ENCODE measurements at regions not wholly inside any gene's neighbourhood (a gene's known extent, or its start where the extent isn't known, plus 50 kb on each side); places are given as distances from the start of the nearest gene placed in this dataset.
A peak's percentile ranks its signal among the peaks of the same experiment; 100 is the strongest.

DNA sequence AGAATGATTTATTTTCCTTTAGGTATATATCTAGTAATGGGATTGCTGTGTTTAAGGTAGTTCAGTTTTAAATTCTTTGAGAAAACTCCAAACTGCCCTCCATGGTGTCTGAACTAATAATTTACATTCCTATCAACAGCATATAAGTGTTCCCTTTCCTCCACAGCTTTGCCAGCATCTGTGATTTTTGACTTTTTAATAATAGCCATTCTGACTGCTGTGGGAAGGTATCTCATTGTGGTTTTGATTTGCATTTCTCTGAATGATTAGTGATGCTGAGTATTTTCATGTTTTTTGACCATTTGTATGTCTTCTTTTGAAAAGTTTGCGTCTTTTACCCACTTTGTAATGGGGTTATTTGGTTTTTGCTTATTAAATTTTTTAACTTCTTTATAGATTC lies 571.6 kb upstream of the CCDC54 start:
- H3K4me1 ChIP-seq (ENCODE audit: control insufficient read depth, insufficient read depth, low read length) = peaks cover 8% of the 10 kb centered on the region
- no peak overlapping the region for H3K4me3 ChIP-seq (ENCODE audit: low read length)
- no peak overlapping the region for H3K9ac ChIP-seq (ENCODE audit: low read depth, low read length)
- no peak overlapping the region for H3K4me2 ChIP-seq (ENCODE audit: low read length)
- no peaks in the 10 kb centered on the region for H3K9me3 ChIP-seq (replicated peaks; ENCODE audit: low read length)
- H3K27me3 ChIP-seq (ENCODE audit: control insufficient read depth, insufficient read depth, low read length) = no peaks in the 10 kb centered on the region
- no peaks in the 10 kb centered on the region for H3K36me3 ChIP-seq (ENCODE audit: insufficient read depth, low read length)

DNA sequence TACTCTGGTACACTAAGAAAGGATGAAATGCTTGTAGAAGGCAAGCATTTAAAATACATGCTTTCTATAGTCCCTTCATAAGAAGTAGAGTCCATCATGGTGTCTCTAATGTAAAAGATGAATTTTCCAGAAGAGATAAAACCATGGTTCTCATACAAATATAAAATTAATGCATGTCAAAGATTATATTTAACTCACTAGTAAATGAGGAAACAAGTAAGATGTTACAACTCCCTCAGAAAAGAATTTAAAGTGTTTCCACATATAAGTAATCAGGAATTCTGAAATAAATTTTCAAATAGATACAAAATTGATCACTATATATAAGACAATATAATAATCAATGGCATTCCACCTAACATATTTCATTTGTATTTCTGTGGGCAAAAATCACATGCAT lies 570.3 kb upstream of the CCDC54 start:
- Histone ChIP-seq H3K4me2 (ENCODE audit: low read length) (no peak overlapping the region), H3K36me3 (ENCODE audit: insufficient read depth, low read length) (no peaks in the 10 kb centered on the region), H3K9me3 (replicated peaks; ENCODE audit: low read length) (no peaks in the 10 kb centered on the region), H3K4me3 (ENCODE audit: low read length) (no peak overlapping the region), H3K4me1 (ENCODE audit: control insufficient read depth, insufficient read depth, low read length) (peaks cover 21% of the 10 kb centered on the region), H3K9ac (ENCODE audit: low read depth, low read length) (no peak overlapping the region), H3K27me3 (ENCODE audit: control insufficient read depth, insufficient read depth, low read length) (no peaks in the 10 kb centered on the region)

DNA sequence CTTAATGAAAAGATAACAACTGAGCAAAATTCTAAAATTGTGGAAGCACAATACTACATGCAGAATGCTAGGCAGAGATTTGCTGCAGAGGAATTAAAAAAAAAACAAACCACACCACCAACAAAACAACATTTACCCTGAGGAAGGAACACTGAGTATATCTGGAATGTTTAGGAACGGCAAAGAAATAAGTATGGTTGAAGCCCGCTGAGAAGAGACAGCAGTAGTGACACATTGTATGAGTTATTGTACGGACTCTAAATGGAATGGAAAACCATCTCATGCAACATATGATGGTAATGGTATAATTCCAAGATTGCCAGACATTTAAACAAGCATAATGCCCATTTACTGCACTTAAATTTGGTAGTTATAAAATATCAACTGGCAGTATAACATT lies 568.2 kb upstream of the CCDC54 start:
- Histone ChIP-seq H3K4me2 (ENCODE audit: low read length) (no peak overlapping the region), H3K36me3 (ENCODE audit: insufficient read depth, low read length) (no peaks in the 10 kb centered on the region), H3K27me3 (ENCODE audit: control insufficient read depth, insufficient read depth, low read length) (no peaks in the 10 kb centered on the region), H3K4me3 (ENCODE audit: low read length) (no peak overlapping the region), H3K9me3 (replicated peaks; ENCODE audit: low read length) (no peaks in the 10 kb centered on the region), H3K9ac (ENCODE audit: low read depth, low read length) (no peak overlapping the region), H3K4me1 (ENCODE audit: control insufficient read depth, insufficient read depth, low read length) (peaks cover 27% of the 10 kb centered on the region)

DNA sequence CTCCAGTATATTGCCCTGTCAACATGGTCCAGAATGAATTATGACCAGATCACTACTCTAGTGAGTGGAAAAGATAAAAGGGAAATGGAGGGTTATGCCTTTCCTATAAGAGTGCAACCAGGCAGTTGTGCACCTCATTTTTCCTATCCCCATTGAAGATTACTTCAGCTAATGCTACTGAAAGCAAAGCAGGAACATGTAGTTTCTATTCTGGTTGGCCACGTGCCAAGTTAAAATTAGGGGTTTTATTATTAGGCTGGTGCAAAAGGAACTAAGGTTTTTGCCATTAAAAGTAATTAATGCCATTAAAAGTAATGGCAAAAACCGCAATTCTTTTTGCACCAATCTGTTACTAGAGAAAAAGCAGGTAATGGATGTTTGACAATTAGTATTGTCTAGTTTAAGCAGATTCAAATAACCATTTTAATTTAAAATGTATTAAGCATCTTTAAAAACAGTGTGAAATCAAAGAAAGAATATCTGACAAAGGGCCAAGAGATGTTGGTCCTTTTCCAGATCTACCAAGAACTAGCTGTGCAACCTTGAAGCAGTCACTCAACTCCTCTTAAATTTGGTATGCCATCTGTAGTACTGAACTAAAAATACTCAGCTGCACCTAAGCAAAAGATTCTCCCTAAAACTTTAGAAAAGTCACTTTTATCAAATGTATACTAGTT lies 567.5 kb upstream of the CCDC54 start:
- Histone ChIP-seq H3K4me3 (ENCODE audit: low read length) (no peak overlapping the region), H3K4me1 (ENCODE audit: control insufficient read depth, insufficient read depth, low read length) (peaks cover 34% of the 10 kb centered on the region), H3K36me3 (ENCODE audit: insufficient read depth, low read length) (no peaks in the 10 kb centered on the region), H3K27me3 (ENCODE audit: control insufficient read depth, insufficient read depth, low read length) (no peaks in the 10 kb centered on the region), H3K9me3 (replicated peaks; ENCODE audit: low read length) (no peaks in the 10 kb centered on the region), H3K9ac (ENCODE audit: low read depth, low read length) (no peak overlapping the region), H3K4me2 (ENCODE audit: low read length) (no peak overlapping the region)

DNA sequence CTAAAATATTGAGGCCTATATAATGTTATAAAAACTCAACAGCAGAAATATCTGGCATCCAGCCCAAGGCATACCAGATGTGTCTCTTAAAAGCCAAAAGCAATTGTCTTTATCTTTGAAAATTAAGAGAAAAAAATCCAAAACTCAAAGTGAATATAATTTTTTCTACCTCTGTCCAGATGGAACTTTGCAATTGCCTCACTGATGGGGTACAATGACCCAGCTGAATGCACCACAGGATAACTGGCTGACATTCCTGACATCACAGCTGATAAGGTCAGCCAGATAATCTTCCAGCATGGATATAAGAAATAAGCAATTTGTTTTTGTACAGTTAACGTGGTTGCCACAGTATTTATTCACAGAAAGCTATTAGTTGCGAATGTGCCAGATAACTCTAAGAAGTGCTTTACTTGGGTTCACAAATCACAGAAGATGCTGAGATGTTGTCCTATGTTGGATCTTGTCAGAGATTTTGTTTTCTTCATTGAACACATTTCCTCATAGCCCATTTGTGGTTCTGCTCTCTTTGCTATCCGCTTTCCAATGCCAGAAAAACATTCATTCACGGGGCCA lies 566.9 kb upstream of the CCDC54 start:
- H3K9ac ChIP-seq (ENCODE audit: low read depth, low read length) = peak overlapping the region; percentile 40
- H3K4me3 ChIP-seq (ENCODE audit: low read length) = no peak overlapping the region
- H3K9me3 ChIP-seq (replicated peaks; ENCODE audit: low read length) = no peaks in the 10 kb centered on the region
- peaks cover 34% of the 10 kb centered on the region for H3K4me1 ChIP-seq (ENCODE audit: control insufficient read depth, insufficient read depth, low read length)
- no peaks in the 10 kb centered on the region for H3K36me3 ChIP-seq (ENCODE audit: insufficient read depth, low read length)
- H3K27me3 ChIP-seq (ENCODE audit: control insufficient read depth, insufficient read depth, low read length) = no peaks in the 10 kb centered on the region
- peak overlapping the region; percentile 2 for H3K4me2 ChIP-seq (ENCODE audit: low read length)

DNA sequence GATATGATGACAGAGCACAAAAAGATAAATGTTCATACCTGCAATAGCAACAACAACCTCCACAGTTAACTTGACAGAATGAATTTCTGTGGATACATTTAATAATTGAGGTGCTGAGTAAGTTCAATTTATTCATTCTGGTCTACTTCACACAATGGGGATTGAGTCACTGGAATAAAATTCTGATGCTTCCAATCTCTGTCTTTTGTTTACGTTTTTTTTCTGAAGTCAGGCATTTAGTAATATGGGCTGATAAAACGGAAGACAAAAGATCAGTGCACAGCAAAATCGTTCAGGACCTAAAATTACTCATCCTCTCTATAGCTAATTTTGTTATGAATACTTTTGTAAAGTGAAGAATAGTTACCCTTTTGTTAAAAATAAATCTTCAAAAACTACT lies 565.9 kb upstream of the CCDC54 start:
- Histone ChIP-seq H3K36me3 (ENCODE audit: insufficient read depth, low read length) (no peaks in the 10 kb centered on the region), H3K4me2 (ENCODE audit: low read length) (peak overlapping the region; percentile 24), H3K4me1 (ENCODE audit: control insufficient read depth, insufficient read depth, low read length) (peaks cover 34% of the 10 kb centered on the region), H3K27me3 (ENCODE audit: control insufficient read depth, insufficient read depth, low read length) (no peaks in the 10 kb centered on the region), H3K9me3 (replicated peaks; ENCODE audit: low read length) (no peaks in the 10 kb centered on the region), H3K9ac (ENCODE audit: low read depth, low read length) (peak overlapping the region; percentile 9), H3K4me3 (ENCODE audit: low read length) (no peak overlapping the region)

DNA sequence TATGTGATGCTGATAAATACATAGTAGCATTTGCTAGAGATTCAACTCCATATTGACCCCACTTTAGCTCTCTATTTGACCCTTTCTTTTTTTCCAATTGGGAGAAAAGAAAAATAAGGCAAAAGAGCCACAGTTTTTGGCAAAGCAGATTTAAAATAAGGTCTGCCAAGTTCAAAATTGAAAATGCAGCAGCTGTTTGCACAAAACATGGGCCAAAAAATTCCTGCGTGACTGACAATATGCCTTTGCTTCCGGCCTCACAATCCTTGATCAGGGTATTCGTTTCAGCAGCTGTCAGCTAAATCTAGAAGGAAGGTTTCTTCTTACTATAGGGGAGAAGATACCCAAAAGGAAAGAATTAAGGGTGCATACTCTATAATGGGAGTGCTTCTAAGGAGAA lies 563.5 kb upstream of the CCDC54 start:
- Histone ChIP-seq H3K9ac (ENCODE audit: low read depth, low read length) (peak overlapping the region; percentile 14), H3K27me3 (ENCODE audit: control insufficient read depth, insufficient read depth, low read length) (no peaks in the 10 kb centered on the region), H3K4me2 (ENCODE audit: low read length) (no peak overlapping the region), H3K4me3 (ENCODE audit: low read length) (no peak overlapping the region), H3K36me3 (ENCODE audit: insufficient read depth, low read length) (no peaks in the 10 kb centered on the region), H3K9me3 (replicated peaks; ENCODE audit: low read length) (no peaks in the 10 kb centered on the region), H3K4me1 (ENCODE audit: control insufficient read depth, insufficient read depth, low read length) (peaks cover 34% of the 10 kb centered on the region)

DNA sequence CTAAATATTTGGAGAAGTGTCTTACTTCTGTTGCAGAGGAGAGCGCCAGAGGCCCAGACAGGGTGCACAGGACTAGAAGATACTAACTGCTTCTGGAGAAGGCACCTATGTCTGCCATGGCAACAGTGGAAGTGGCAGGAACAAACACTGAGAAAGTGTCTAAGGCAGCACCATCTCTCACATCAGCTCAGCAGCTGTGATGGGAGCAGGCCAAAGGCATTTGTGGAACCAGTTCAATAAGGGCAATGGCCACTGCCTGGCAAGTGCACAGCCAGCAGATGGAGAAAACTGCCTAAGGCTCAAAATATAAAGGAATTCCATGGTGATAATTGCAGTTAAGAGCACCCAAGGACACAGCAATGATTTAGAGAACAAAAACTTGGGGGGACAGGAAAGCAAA lies 563.0 kb upstream of the CCDC54 start:
- peaks cover 34% of the 10 kb centered on the region for H3K4me1 ChIP-seq (ENCODE audit: control insufficient read depth, insufficient read depth, low read length)
- H3K4me2 ChIP-seq (ENCODE audit: low read length) = no peak overlapping the region
- no peak overlapping the region for H3K4me3 ChIP-seq (ENCODE audit: low read length)
- no peaks in the 10 kb centered on the region for H3K27me3 ChIP-seq (ENCODE audit: control insufficient read depth, insufficient read depth, low read length)
- H3K9ac ChIP-seq (ENCODE audit: low read depth, low read length) = peak overlapping the region; percentile 14
- no peaks in the 10 kb centered on the region for H3K36me3 ChIP-seq (ENCODE audit: insufficient read depth, low read length)
- no peaks in the 10 kb centered on the region for H3K9me3 ChIP-seq (replicated peaks; ENCODE audit: low read length)

DNA sequence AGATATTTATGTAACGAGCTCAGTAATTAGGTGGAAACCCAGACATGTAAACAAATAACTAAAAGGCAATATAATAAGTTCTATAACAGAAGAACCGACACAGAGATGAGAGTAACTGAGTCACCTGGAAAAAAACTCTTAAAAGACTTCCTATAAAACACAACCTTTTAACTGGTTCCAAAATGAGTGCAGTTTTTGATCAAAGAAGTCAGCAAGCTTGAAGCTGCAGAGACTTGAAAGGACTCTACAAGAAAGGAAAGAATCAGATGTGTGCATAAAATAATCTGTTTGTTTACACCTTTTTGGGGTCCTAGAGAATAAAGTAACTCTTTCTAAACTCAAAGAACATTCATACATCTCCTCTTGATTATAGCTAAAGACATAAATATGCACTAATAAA lies 560.4 kb upstream of the CCDC54 start:
- no peak overlapping the region for H3K4me2 ChIP-seq (ENCODE audit: low read length)
- H3K9ac ChIP-seq (ENCODE audit: low read depth, low read length) = no peak overlapping the region
- H3K4me1 ChIP-seq (ENCODE audit: control insufficient read depth, insufficient read depth, low read length) = peaks cover 14% of the 10 kb centered on the region
- no peaks in the 10 kb centered on the region for H3K27me3 ChIP-seq (ENCODE audit: control insufficient read depth, insufficient read depth, low read length)
- H3K9me3 ChIP-seq (replicated peaks; ENCODE audit: low read length) = no peaks in the 10 kb centered on the region
- H3K36me3 ChIP-seq (ENCODE audit: insufficient read depth, low read length) = no peaks in the 10 kb centered on the region
- H3K4me3 ChIP-seq (ENCODE audit: low read length) = no peak overlapping the region

DNA sequence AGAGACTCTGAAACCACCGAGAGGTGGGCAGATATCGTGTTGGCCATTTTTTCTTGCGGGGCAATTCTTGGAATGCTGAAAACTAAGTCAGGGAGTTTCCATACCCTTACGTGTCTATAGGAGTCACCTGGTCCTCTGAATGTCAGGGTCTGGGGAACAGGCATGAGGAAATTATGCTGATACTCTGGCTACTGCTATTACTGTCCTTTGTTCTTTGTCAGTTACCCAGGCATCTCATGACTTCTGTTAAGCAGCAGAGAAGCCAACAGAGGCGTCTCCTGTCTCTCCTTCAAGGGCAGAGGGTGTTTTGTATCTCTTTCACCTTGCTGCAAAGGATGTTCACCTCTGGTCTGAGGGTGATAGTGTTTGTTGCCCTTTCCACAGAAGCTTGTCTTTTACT lies 559.5 kb upstream of the CCDC54 start:
- no peak overlapping the region for H3K4me3 ChIP-seq (ENCODE audit: low read length)
- H3K4me2 ChIP-seq (ENCODE audit: low read length) = no peak overlapping the region
- H3K36me3 ChIP-seq (ENCODE audit: insufficient read depth, low read length) = no peaks in the 10 kb centered on the region
- H3K9ac ChIP-seq (ENCODE audit: low read depth, low read length) = no peak overlapping the region
- no peaks in the 10 kb centered on the region for H3K27me3 ChIP-seq (ENCODE audit: control insufficient read depth, insufficient read depth, low read length)
- no peaks in the 10 kb centered on the region for H3K9me3 ChIP-seq (replicated peaks; ENCODE audit: low read length)
- peaks cover 12% of the 10 kb centered on the region for H3K4me1 ChIP-seq (ENCODE audit: control insufficient read depth, insufficient read depth, low read length)

DNA sequence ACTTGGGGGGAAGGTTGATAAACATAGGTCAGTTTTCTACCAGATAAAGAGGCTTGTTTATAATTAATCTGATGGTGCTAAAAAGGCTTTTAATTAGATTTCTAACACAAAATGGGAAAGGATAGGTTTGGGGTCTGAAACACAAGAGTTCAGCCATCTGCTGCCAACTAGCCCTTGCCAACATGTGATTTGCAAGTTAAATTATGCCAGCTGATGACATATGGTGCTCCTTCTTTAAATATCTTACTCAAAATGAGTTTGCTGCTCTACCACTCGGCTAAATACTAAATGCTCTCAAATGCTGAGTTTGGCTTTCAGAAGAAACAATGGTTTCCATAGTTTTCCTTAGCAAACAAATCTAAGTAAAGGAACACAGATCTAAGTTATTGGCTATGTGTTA lies 557.8 kb upstream of the CCDC54 start:
- H3K27me3 ChIP-seq (ENCODE audit: control insufficient read depth, insufficient read depth, low read length) = no peaks in the 10 kb centered on the region
- no peak overlapping the region for H3K4me3 ChIP-seq (ENCODE audit: low read length)
- no peak overlapping the region for H3K4me2 ChIP-seq (ENCODE audit: low read length)
- no peak overlapping the region for H3K9ac ChIP-seq (ENCODE audit: low read depth, low read length)
- H3K36me3 ChIP-seq (ENCODE audit: insufficient read depth, low read length) = no peaks in the 10 kb centered on the region
- H3K9me3 ChIP-seq (replicated peaks; ENCODE audit: low read length) = no peaks in the 10 kb centered on the region
- H3K4me1 ChIP-seq (ENCODE audit: control insufficient read depth, insufficient read depth, low read length) = peaks cover 3% of the 10 kb centered on the region

DNA sequence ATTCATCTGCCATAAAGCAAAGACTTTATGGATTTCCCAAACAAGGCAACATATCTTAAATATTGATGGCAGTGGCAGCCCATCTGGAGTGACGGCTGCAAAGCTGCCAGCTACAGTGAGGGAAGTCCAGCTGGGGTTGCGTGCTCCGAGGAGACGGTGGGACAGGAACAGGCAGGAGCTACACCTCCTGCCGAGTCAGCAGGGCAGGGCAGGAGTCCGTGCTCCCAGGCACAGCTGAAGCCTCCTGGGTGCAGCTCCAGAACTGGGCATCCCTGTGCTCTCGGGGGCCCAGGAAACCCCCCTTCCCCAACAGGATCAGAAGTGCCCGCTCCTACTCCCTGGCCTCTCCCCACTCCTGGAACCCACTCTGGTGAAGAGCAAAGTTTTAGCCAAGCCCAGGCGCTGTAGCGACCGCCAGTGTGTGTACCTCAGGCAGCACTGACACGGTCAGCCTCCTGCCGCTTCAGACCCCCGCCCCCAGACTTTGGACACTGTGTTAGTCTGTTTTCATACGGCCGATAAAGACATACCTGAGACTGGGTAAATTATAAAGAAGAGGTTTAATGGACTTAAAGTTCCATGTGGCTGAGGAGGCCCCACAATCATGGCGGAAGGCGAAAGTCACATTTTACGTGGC lies 556.4 kb upstream of the CCDC54 start:
- H3K9me3 ChIP-seq (replicated peaks; ENCODE audit: low read length) = no peaks in the 10 kb centered on the region
- H3K4me1 ChIP-seq (ENCODE audit: control insufficient read depth, insufficient read depth, low read length) = peaks cover 14% of the 10 kb centered on the region
- no peaks in the 10 kb centered on the region for H3K36me3 ChIP-seq (ENCODE audit: insufficient read depth, low read length)
- H3K4me3 ChIP-seq (ENCODE audit: low read length) = no peak overlapping the region
- no peak overlapping the region for H3K9ac ChIP-seq (ENCODE audit: low read depth, low read length)
- no peak overlapping the region for H3K4me2 ChIP-seq (ENCODE audit: low read length)
- no peaks in the 10 kb centered on the region for H3K27me3 ChIP-seq (ENCODE audit: control insufficient read depth, insufficient read depth, low read length)

Data from skeletal muscle satellite cell (primary cell).